Endodermal cell (in vitro differentiated cells): ENCODE measurements at regions not wholly inside any gene's neighbourhood (a gene's known extent, or its start where the extent isn't known, plus 50 kb on each side); places are given as distances from the start of the nearest gene placed in this dataset.
A peak's percentile ranks its signal among the peaks of the same experiment; 100 is the strongest.

Experiments
- DNase-seq: peaks from one replicate; pipeline ENCODE4 v3.0.0-alpha.2; 2017
- H3K27ac ChIP-seq: 2 replicates; pipeline ENCODE4 v1.5.1; 2013; ENCODE audit warnings: mild to moderate bottlenecking, low read depth, low read length, moderate library complexity
- H3K27me3 ChIP-seq: 2 replicates; pipeline ENCODE4 v1.6.1; 2013; ENCODE audit warnings: mild to moderate bottlenecking, low read length, moderate library complexity; ENCODE audit not compliant: insufficient read depth, control insufficient read depth, poor library complexity, severe bottlenecking
- H3K36me3 ChIP-seq: 2 replicates; pipeline ENCODE4 v1.7.0; 2013; ENCODE audit warnings: mild to moderate bottlenecking, low read length, moderate library complexity; ENCODE audit not compliant: control insufficient read depth, insufficient read depth
- H3K4me1 ChIP-seq: one replicate; pipeline ENCODE4 v1.7.0; 2013; ENCODE audit warnings: low read length; ENCODE audit not compliant: control insufficient read depth, insufficient read depth
- H3K4me3 ChIP-seq: 2 replicates; pipeline ENCODE4 v1.5.1; 2013; ENCODE audit warnings: mild to moderate bottlenecking, low read length, moderate library complexity
- H3K9ac ChIP-seq: 2 replicates; pipeline ENCODE4 v1.6.1; 2013; ENCODE audit warnings: mild to moderate bottlenecking, low read length, moderate library complexity; ENCODE audit not compliant: poor library complexity, severe bottlenecking; ENCODE audit errors: extremely low read depth
- H3K9me3 ChIP-seq: 2 replicates; pipeline ENCODE4 v1.6.1; 2013; ENCODE audit warnings: mild to moderate bottlenecking, low read length, moderate library complexity; ENCODE audit not compliant: control insufficient read depth
- H3K27ac Mint-ChIP-seq: 2 replicates; pipeline ENCODE4 v1.8.0; 2020; ENCODE audit warnings: mixed read lengths
- H3K27me3 Mint-ChIP-seq: 2 replicates; pipeline ENCODE4 v1.8.0; 2021; ENCODE audit warnings: mild to moderate bottlenecking, mixed read lengths; ENCODE audit not compliant: insufficient read depth
- H3K36me3 Mint-ChIP-seq: 2 replicates; pipeline ENCODE4 v1.8.0; 2020; ENCODE audit warnings: low read depth, mixed read lengths
- H3K4me1 Mint-ChIP-seq: 2 replicates; pipeline ENCODE4 v1.8.0; 2020; ENCODE audit warnings: mixed read lengths
- H3K4me3 Mint-ChIP-seq: 2 replicates; pipeline ENCODE4 v1.8.0; 2020; ENCODE audit warnings: mild to moderate bottlenecking, moderate library complexity, mixed read lengths
- H3K9me3 Mint-ChIP-seq: 2 replicates; pipeline ENCODE4 v1.8.0; 2020; ENCODE audit warnings: mild to moderate bottlenecking, mixed read lengths
- WGBS, 2 experiments: methylation state at CpG; one replicate each; pipeline versions ENCODE4 v1.1.5 to v1.1.7; 2013; ENCODE audit warnings: missing lambda C conversion rate in 2 of 2, mixed read lengths in 1 of 2; ENCODE audit not compliant: insufficient coverage in 1 of 2, insufficient read length in 1 of 2; 5-methylcytosine and 5-hydroxymethylcytosine counted together
- TF ChIP-seq, protein P1 (sequence below): fragments of 200-600 bp; sonication (generic); conservative IDR thresholded peaks from 2 replicates; pipeline ENCODE4 v1.5.0; 2021; ENCODE audit warnings: antibody characterized with exemption, mild to moderate bottlenecking

DNA sequence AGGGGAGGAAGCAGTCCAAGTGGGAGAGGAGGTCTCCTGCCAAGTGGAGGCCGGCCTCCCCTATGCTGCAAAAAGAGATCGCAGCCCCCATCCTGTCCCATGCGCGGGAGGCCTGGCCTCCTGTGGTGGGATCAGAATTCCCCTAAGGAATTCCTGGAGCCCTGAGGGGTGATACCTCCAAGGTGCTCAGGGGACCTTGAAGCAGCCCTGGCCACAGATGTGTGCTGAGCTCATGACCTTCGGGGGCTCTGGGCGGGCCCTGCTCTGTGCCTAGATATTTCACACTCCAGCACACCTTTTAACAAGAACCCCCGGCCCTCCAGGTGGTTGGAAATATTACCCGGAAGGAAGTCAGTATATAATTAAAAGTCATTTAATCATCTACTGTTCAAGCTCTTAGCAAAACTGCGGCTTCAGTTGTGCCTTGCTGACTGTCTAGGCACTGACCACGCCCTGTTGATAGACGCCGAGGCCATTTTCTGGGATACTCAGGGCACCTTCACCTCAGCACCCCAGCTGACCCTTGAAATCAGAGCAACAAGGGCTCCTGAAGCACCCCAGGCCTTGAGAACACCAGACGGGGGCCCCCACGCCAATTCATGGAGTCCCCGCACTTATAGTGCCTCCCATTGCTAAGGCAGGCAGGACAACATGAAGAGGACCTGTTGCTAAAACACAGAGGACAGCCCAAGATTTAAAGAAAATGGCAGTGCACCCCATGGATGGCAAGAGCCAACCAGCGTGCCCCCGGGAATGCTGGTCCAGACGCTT lies 119.1 kb downstream of the NDUFA10 start:
- peak; percentile 22 for DNase-seq
- H3K27ac Mint-ChIP-seq: no peak overlapping the region
- TF ChIP-seq, protein P1, sequence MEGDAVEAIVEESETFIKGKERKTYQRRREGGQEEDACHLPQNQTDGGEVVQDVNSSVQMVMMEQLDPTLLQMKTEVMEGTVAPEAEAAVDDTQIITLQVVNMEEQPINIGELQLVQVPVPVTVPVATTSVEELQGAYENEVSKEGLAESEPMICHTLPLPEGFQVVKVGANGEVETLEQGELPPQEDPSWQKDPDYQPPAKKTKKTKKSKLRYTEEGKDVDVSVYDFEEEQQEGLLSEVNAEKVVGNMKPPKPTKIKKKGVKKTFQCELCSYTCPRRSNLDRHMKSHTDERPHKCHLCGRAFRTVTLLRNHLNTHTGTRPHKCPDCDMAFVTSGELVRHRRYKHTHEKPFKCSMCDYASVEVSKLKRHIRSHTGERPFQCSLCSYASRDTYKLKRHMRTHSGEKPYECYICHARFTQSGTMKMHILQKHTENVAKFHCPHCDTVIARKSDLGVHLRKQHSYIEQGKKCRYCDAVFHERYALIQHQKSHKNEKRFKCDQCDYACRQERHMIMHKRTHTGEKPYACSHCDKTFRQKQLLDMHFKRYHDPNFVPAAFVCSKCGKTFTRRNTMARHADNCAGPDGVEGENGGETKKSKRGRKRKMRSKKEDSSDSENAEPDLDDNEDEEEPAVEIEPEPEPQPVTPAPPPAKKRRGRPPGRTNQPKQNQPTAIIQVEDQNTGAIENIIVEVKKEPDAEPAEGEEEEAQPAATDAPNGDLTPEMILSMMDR: no peak
- Histone ChIP-seq H3K36me3 (no peaks in the 10 kb centered on the region), H3K9me3 (no peaks in the 10 kb centered on the region), H3K9ac (no peak overlapping the region), H3K4me1 (no peaks in the 10 kb centered on the region), H3K27me3 (no peaks in the 10 kb centered on the region), H3K27ac (no peak overlapping the region), H3K4me3 (no peak overlapping the region)
- no peaks in the 10 kb centered on the region for H3K27me3 Mint-ChIP-seq
- no peaks in the 10 kb centered on the region for H3K36me3 Mint-ChIP-seq
- peaks cover 10% of the 10 kb centered on the region for H3K9me3 Mint-ChIP-seq
- WGBS, 2 experiments: 86 to 89% methylated on average over 16 to 18 of the region's 18 CpGs
- no peak overlapping the region for H3K4me3 Mint-ChIP-seq
- peaks cover 2% of the 10 kb centered on the region for H3K4me1 Mint-ChIP-seq

DNA sequence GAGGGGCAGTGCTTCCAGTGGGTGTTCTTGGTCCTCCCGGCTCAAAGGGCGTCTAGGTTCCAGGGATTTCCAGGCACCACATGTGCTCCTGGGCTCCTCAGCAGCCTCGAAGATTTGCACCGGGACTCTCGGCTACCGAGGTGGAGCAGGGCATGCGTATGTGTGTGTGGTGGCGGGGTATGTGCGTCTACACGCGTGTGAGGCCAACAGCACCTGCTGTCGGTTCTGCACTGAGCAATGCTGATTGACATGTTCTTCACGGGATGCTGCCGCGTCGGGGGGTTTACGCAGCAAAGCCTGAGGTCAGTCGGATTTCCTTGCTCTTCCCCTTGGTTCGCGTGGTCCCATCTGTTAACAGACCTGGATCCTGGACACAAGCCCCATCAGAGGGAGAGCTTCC lies 119.8 kb downstream of the NDUFA10 start:
- H3K9me3 Mint-ChIP-seq: peaks cover 10% of the 10 kb centered on the region
- H3K9ac ChIP-seq: no peak overlapping the region
- WGBS, 2 experiments: 93 to 95% methylated on average over 19 to 20 of the region's 20 CpGs
- no peaks in the 10 kb centered on the region for H3K36me3 Mint-ChIP-seq
- H3K4me1 Mint-ChIP-seq: peaks cover 2% of the 10 kb centered on the region
- H3K4me3 Mint-ChIP-seq: no peak overlapping the region
- H3K27me3 Mint-ChIP-seq: no peaks in the 10 kb centered on the region
- no peaks in the 10 kb centered on the region for H3K9me3 ChIP-seq
- no peaks in the 10 kb centered on the region for H3K4me1 ChIP-seq
- H3K27ac Mint-ChIP-seq: no peak overlapping the region
- DNase-seq: no peak
- no peak overlapping the region for H3K4me3 ChIP-seq
- H3K36me3 ChIP-seq: no peaks in the 10 kb centered on the region
- H3K27ac ChIP-seq: no peak overlapping the region
- TF ChIP-seq, protein P1: no peak
- no peaks in the 10 kb centered on the region for H3K27me3 ChIP-seq

DNA sequence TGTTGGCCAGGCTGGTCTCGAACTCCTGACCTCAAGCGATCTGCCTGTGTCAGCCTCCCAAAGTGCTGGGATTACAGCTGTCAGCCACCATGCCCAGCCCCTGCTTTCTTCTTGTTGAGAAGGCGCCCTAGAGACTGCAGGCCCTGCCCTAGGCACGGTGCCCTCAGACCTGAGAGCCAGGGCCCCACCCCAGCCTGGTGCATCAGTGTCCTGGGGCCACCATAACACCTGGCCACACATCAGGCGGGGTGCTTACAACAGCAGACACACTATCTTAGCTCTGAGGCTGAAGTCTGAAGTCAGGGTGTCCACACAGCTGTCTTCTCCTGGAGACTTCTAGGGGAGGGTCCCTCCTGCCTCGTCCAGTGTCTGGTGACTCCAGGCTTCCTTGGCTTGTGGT lies 120.6 kb downstream of the NDUFA10 start:
- H3K27me3 ChIP-seq: no peaks in the 10 kb centered on the region
- no peak for DNase-seq
- WGBS, 2 experiments: 90 to 92% methylated on average over 4 to 6 of the region's 6 CpGs
- H3K9ac ChIP-seq: no peak overlapping the region
- no peaks in the 10 kb centered on the region for H3K36me3 Mint-ChIP-seq
- H3K9me3 ChIP-seq: no peaks in the 10 kb centered on the region
- no peak overlapping the region for H3K27ac Mint-ChIP-seq
- no peak overlapping the region for H3K4me3 Mint-ChIP-seq
- H3K4me1 ChIP-seq: no peaks in the 10 kb centered on the region
- H3K36me3 ChIP-seq: no peaks in the 10 kb centered on the region
- H3K9me3 Mint-ChIP-seq: peaks cover 10% of the 10 kb centered on the region
- no peaks in the 10 kb centered on the region for H3K27me3 Mint-ChIP-seq
- H3K4me1 Mint-ChIP-seq: peaks cover 2% of the 10 kb centered on the region
- H3K4me3 ChIP-seq: no peak overlapping the region
- H3K27ac ChIP-seq: no peak overlapping the region
- TF ChIP-seq, protein P1: no peak
